NOMO-1 treated with DMSO at 0.1 percent for 48 hours (cell line): ENCODE measurements at regions not wholly inside any gene's neighbourhood (a gene's known extent, or its start where the extent isn't known, plus 50 kb on each side); places are given as distances from the start of the nearest gene placed in this dataset.

Source experiments
- DNase-seq: peaks from one replicate; lab custom pipeline; 2025; ENCODE audit not compliant: unreplicated experiment; lab: John Stamatoyannopoulos, UW

GRCh38 chr16:79770244-79771064, 169.9 kb upstream of the MAF start:
- peak; percentile 77 for DNase-seq

GRCh38 chr16:79769928-79770243, 169.3 kb upstream of the MAF start:
- no peak for DNase-seq

GRCh38 chr16:79769270-79769927, 168.9 kb upstream of the MAF start:
- no peak for DNase-seq

- DNase-seq = no peak
These were observed 167.9 kb upstream of the MAF start for GRCh38 chr16:79768276-79768970.

- no peak for DNase-seq
These were observed 167.1 kb upstream of the MAF start for GRCh38 chr16:79767421-79768275.

GRCh38 chr16:79765901-79766394, 165.4 kb upstream of the MAF start:
- no peak for DNase-seq

- no peak for DNase-seq
These were observed 164.9 kb upstream of the MAF start for GRCh38 chr16:79765431-79765830.

- no peak for DNase-seq
These were observed 164.0 kb upstream of the MAF start for GRCh38 chr16:79764415-79765110.

- no peak for DNase-seq
These were observed 161.7 kb upstream of the MAF start for GRCh38 chr16:79762217-79762616.

GRCh38 chr16:79758615-79759346, 158.2 kb upstream of the MAF start:
- DNase-seq = no peak

- no peak for DNase-seq
These were observed 157.4 kb upstream of the MAF start for GRCh38 chr16:79757968-79758367.

- DNase-seq = no peak
These were observed 156.6 kb upstream of the MAF start for GRCh38 chr16:79757163-79757562.

GRCh38 chr16:79756571-79756970, 156.0 kb upstream of the MAF start:
- no peak for DNase-seq

- no peak for DNase-seq
These were observed 154.0 kb upstream of the MAF start for GRCh38 chr16:79754501-79754900.

GRCh38 chr16:79754081-79754480, 153.5 kb upstream of the MAF start:
- no peak for DNase-seq

- DNase-seq = no peak
These were observed 152.7 kb upstream of the MAF start for GRCh38 chr16:79753286-79753685.

- no peak for DNase-seq
These were observed 151.9 kb upstream of the MAF start for GRCh38 chr16:79752396-79752795.

- DNase-seq = no peak
These were observed 151.1 kb upstream of the MAF start for GRCh38 chr16:79751471-79752184.

GRCh38 chr16:79750311-79750710, 149.8 kb upstream of the MAF start:
- no peak for DNase-seq
